HFF-Myc (cell line): ENCODE measurements at regions not wholly inside any gene's neighbourhood (a gene's known extent, or its start where the extent isn't known, plus 50 kb on each side); places are given as distances from the start of the nearest gene placed in this dataset.

Experiments
- DNase-seq: peaks from one replicate; pipeline ENCODE4 v3.0.0-alpha.2; 2011; ENCODE audit warnings: low read depth; ENCODE audit errors: extremely low read depth
- H3K4me3 ChIP-seq: replicated peaks from 2 replicates; pipeline ENCODE4 v1.5.1; 2011; ENCODE audit warnings: low read depth, mild to moderate bottlenecking, control low read depth, low read length
- TF ChIP-seq, protein P1 (sequence below): IDR thresholded peaks from 2 replicates; pipeline ENCODE4 v1.5.1; 2012; ENCODE audit warnings: mild to moderate bottlenecking, low read depth, low read length, control low read depth; ENCODE audit errors: missing control alignments

DNA sequence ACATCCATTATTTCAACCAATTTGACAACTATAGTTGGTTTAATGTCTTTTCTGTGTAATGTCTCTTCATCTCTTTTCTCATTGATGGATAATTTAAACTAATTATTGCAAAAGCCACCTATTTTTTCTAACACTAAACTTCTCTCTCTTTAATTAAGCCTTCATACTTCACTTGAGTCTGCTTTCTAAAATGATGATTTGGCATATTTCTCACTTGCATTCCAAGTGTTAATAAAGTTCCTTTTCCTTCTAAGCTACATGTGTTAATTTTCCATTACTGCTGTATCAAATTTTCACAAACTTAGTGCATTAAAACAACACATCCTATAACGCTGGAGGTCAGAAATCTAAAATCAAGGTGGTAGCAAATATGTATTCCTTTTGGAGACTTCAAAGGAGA is 1743.8 kb upstream of the PCDH7 start:
- H3K4me3 ChIP-seq, result no peak overlapping the region
- TF ChIP-seq, protein P1, sequence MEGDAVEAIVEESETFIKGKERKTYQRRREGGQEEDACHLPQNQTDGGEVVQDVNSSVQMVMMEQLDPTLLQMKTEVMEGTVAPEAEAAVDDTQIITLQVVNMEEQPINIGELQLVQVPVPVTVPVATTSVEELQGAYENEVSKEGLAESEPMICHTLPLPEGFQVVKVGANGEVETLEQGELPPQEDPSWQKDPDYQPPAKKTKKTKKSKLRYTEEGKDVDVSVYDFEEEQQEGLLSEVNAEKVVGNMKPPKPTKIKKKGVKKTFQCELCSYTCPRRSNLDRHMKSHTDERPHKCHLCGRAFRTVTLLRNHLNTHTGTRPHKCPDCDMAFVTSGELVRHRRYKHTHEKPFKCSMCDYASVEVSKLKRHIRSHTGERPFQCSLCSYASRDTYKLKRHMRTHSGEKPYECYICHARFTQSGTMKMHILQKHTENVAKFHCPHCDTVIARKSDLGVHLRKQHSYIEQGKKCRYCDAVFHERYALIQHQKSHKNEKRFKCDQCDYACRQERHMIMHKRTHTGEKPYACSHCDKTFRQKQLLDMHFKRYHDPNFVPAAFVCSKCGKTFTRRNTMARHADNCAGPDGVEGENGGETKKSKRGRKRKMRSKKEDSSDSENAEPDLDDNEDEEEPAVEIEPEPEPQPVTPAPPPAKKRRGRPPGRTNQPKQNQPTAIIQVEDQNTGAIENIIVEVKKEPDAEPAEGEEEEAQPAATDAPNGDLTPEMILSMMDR, result no peak

DNA sequence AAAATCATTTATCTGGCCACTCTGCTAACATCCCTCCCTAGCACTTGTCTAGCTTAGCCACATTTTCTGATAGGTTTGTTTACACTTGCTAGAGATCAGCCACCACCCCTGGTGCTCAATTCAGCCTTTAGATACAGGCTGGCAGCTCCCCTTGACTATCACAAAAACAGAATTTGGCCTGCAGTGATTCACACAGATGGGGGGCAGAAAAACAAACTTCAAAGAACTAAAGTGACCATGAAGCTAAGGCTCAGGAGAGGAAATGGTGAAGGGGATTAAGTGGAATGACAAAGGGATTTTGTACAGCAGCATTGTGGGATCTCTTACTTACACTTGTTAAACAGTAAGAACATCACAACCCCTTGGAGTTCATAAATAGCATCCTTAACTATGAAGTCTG is 1718.0 kb upstream of the PCDH7 start:
- no peak for DNase-seq
- H3K4me3 ChIP-seq, result no peak overlapping the region
- TF ChIP-seq, protein P1, result no peak

More for the DNA sequence above, 1743.8 kb upstream of the PCDH7 start:
- DNase-seq, result no peak

DNA sequence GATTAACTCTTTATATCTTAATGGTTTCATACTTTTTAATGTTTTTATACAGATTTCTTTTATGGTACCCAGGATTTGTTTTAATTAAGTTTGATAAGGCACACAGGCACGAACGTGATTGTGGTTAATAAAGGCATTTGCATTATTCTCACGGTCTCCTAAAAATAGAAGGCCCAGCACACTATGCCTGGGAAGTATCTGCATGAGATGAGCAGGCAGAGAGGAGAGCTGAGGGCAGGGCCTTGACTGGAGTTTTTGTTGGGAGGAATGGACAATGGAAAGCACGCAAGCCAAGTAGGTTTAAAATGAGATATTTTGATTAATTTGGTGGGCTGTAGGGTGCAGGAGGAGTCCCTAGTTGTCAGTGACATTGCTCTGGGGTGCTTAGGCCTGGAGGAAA is 1714.3 kb upstream of the PCDH7 start:
- no peak for DNase-seq
- TF ChIP-seq, protein P1, result no peak
- no peak overlapping the region for H3K4me3 ChIP-seq

DNA sequence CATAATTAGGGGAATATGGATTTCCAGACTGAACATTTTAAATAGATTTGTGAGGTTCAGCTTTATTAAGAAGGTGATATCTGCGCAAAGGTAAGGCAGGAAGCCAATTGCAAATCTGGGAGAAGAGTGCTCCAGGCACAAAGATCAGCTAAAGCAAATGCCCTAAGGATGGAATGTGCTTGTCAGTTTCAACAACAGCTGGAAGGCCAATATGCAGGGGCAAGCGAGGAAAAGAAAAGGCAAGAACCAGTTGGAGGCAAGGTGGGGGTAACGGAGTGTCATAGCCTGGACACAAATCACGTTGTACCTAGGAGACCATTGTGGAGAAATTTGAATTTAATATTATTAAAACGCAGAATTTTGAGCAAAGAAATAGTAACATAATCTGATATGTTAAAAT is 1710.3 kb upstream of the PCDH7 start:
- DNase-seq, result no peak
- H3K4me3 ChIP-seq, result no peak overlapping the region
- TF ChIP-seq, protein P1, result no peak

DNA sequence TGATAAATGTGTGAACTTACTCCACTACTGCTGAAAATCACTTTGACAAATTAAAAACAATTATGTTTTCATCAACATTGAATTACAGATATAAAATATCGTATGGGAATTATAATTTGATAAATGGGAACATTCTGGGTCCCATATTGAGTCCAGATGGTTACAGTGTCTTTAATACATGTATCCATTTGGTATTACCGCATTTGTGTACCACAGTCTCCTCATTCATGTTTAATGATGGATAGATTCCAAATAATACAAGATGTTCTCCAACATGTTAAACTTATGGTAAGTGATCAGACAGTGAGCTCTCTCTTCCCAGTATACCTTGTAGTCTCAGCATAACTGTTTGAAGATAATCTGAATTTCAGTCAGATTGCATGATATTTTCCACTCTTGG is 1706.8 kb upstream of the PCDH7 start:
- TF ChIP-seq, protein P1, result no peak
- H3K4me3 ChIP-seq, result no peak overlapping the region
- DNase-seq, result no peak

DNA sequence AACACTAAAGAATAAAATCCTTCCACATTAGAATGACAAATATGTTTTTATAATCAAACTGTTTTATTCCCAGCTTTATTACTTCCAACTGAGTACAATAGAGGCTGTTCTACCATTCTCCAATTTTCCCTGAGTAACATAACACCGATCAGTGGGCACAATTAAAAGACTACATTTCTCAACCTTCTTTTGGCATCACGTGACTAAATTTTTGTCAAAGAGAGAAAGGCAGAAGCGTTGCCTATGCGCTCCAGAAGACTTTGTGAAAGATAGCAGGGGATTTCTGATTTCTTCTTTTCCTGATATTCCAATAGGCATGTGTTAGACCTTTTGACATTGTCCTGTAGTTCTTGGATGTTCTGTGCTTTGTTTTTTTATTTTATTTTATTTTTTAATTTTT is 1705.6 kb upstream of the PCDH7 start:
- no peak for DNase-seq
- TF ChIP-seq, protein P1, result no peak

DNA sequence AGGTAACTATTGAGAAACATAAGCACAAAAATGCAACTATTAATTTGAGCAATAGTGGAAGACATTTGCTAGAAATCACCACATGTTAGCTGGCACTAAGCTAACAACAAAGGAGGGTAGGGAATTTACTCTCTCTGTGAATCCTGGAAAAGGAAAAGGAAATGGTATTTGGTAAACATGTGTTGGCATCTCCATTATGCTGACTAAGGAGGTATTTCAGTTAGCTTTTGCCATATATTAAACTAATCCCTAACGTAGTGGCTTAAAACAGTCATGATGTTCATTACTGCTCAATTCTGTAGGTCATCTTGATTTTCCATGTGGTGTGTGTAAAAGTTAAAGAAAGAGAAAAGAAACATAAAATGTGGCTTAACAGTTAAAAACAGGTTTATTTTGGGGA is 1686.5 kb upstream of the PCDH7 start:
- DNase-seq, result no peak
- TF ChIP-seq, protein P1, result no peak
- H3K4me3 ChIP-seq, result no peak overlapping the region

More for the DNA sequence above, 1705.6 kb upstream of the PCDH7 start:
- H3K4me3 ChIP-seq, result no peak overlapping the region
